ENCODE measurements at regions not wholly inside any gene's neighbourhood (a gene's known extent, or its start where the extent isn't known, plus 50 kb on each side); places are given as distances from the start of the nearest gene placed in this dataset.

DNA sequence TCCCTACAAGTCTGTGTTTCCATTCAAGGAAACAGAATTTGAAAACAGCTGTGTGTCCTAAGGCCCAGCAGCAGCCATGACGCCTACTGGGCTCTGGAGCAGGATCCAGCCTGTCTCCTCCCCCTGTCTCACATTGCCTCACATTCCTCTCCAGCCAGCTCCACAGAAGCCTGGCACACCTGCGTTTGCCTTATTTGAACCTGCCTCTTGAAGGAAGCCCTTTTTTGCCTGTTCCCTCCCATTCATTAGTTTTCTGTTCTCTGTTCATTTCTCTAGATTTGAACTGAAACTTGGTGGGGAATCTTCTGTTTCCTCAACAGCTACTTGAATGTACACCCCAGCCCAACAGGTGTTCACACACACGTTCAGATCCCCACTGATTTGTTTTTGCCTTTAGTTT is 890.5 kb downstream of the TUSC7 start:
- TF ChIP-seq GATA3 (IDR thresholded peaks at IDR 0.05; ENCODE audit: low read depth, low read length) (no peak), GATA2 (IDR thresholded peaks at IDR 0.05; ENCODE audit: low read depth, low read length) (no peak)
